Osteoblast (primary cell): ENCODE measurements at regions not wholly inside any gene's neighbourhood (a gene's known extent, or its start where the extent isn't known, plus 50 kb on each side); places are given as distances from the start of the nearest gene placed in this dataset.

Experiments
- DNase-seq: peaks from one replicate; pipeline ENCODE4 v3.0.0; 2011; ENCODE audit warnings: low spot score, mixed read lengths; ENCODE audit not compliant: insufficient read length; ENCODE audit errors: missing footprints
- H2AFZ ChIP-seq: 2 replicates; pipeline ENCODE4 v1.6.0; 2011; ENCODE audit warnings: mild to moderate bottlenecking, low read length
- H3K27ac ChIP-seq: 2 replicates; pipeline ENCODE4 v1.5.1; 2011; ENCODE audit warnings: mild to moderate bottlenecking, low read depth, low read length, moderate library complexity
- H3K27me3 ChIP-seq: 2 replicates; pipeline ENCODE4 v1.6.0; 2012; ENCODE audit warnings: mild to moderate bottlenecking, control low read depth, inconsistent platforms, low read length, moderate library complexity; ENCODE audit not compliant: insufficient read depth
- H3K36me3 ChIP-seq: 2 replicates; pipeline ENCODE4 v1.5.1; 2011; ENCODE audit warnings: mild to moderate bottlenecking, low read length, control low read depth, moderate library complexity; ENCODE audit not compliant: insufficient read depth
- H3K4me1 ChIP-seq: 2 replicates; pipeline ENCODE4 v1.5.1; 2011; ENCODE audit warnings: mild to moderate bottlenecking, low read length, control low read depth, moderate library complexity; ENCODE audit not compliant: insufficient read depth
- H3K4me2 ChIP-seq: 2 replicates; pipeline ENCODE4 v1.6.0; 2011; ENCODE audit warnings: mild to moderate bottlenecking, low read length; ENCODE audit not compliant: insufficient read depth
- H3K4me3 ChIP-seq: fragments of 200-600 bp; sonication (generic); 3 replicates; pipeline ENCODE4 v1.5.1; 2012; ENCODE audit warnings: mild to moderate bottlenecking, low read length, inconsistent platforms; ENCODE audit not compliant: insufficient read depth
- H3K79me2 ChIP-seq: 2 replicates; pipeline ENCODE4 v1.6.0; 2012; ENCODE audit warnings: mild to moderate bottlenecking, low read length, control low read depth, inconsistent platforms; ENCODE audit not compliant: insufficient read depth
- H3K9me3 ChIP-seq: 2 replicates; pipeline ENCODE4 v1.5.1; 2011; ENCODE audit warnings: low read depth, low read length, control low read depth
- H4K20me1 ChIP-seq: 2 replicates; pipeline ENCODE4 v1.6.0; 2012; ENCODE audit warnings: mild to moderate bottlenecking, low read length, control low read depth; ENCODE audit not compliant: insufficient read depth
- TF ChIP-seq, protein P1 (sequence below): IDR thresholded peaks from 2 replicates; pipeline ENCODE4 v1.5.1; 2011; ENCODE audit warnings: mild to moderate bottlenecking, low read depth, low read length, moderate library complexity; ENCODE audit errors: extremely low read depth

GRCh38 chr2:44051593-44052347 is 56.0 kb upstream of the LRPPRC start:
- Histone ChIP-seq H3K4me1 (no peaks in the 10 kb centered on the region), H3K27ac (no peak overlapping the region), H2AFZ (no peak overlapping the region), H3K79me2 (no peaks in the 10 kb centered on the region), H3K4me3 (no peak overlapping the region), H3K27me3 (peaks cover 17% of the 10 kb centered on the region), H3K4me2 (no peak overlapping the region), H4K20me1 (no peaks in the 10 kb centered on the region), H3K36me3 (no peaks in the 10 kb centered on the region), H3K9me3 (no peaks in the 10 kb centered on the region)
- TF ChIP-seq, protein P1, sequence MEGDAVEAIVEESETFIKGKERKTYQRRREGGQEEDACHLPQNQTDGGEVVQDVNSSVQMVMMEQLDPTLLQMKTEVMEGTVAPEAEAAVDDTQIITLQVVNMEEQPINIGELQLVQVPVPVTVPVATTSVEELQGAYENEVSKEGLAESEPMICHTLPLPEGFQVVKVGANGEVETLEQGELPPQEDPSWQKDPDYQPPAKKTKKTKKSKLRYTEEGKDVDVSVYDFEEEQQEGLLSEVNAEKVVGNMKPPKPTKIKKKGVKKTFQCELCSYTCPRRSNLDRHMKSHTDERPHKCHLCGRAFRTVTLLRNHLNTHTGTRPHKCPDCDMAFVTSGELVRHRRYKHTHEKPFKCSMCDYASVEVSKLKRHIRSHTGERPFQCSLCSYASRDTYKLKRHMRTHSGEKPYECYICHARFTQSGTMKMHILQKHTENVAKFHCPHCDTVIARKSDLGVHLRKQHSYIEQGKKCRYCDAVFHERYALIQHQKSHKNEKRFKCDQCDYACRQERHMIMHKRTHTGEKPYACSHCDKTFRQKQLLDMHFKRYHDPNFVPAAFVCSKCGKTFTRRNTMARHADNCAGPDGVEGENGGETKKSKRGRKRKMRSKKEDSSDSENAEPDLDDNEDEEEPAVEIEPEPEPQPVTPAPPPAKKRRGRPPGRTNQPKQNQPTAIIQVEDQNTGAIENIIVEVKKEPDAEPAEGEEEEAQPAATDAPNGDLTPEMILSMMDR: no peak
- DNase-seq: no peak

GRCh38 chr2:44052584-44052983 is 56.8 kb upstream of the LRPPRC start:
- no peaks in the 10 kb centered on the region for H3K9me3 ChIP-seq
- H3K79me2 ChIP-seq: no peaks in the 10 kb centered on the region
- H3K27ac ChIP-seq: no peak overlapping the region
- TF ChIP-seq, protein P1: no peak
- H4K20me1 ChIP-seq: no peaks in the 10 kb centered on the region
- H3K27me3 ChIP-seq: peaks cover 13% of the 10 kb centered on the region
- no peak overlapping the region for H3K4me3 ChIP-seq
- no peaks in the 10 kb centered on the region for H3K36me3 ChIP-seq
- no peak for DNase-seq
- no peak overlapping the region for H2AFZ ChIP-seq
- H3K4me2 ChIP-seq: no peak overlapping the region
- H3K4me1 ChIP-seq: no peaks in the 10 kb centered on the region

GRCh38 chr2:44053052-44053451 is 57.3 kb upstream of the LRPPRC start:
- Histone ChIP-seq H2AFZ (no peak overlapping the region), H3K9me3 (no peaks in the 10 kb centered on the region), H3K79me2 (no peaks in the 10 kb centered on the region), H3K4me2 (no peak overlapping the region), H3K36me3 (no peaks in the 10 kb centered on the region), H3K27ac (no peak overlapping the region), H4K20me1 (no peaks in the 10 kb centered on the region), H3K4me1 (no peaks in the 10 kb centered on the region), H3K4me3 (no peak overlapping the region), H3K27me3 (peaks cover 9% of the 10 kb centered on the region)
- no peak for DNase-seq
- TF ChIP-seq, protein P1: no peak

DNA sequence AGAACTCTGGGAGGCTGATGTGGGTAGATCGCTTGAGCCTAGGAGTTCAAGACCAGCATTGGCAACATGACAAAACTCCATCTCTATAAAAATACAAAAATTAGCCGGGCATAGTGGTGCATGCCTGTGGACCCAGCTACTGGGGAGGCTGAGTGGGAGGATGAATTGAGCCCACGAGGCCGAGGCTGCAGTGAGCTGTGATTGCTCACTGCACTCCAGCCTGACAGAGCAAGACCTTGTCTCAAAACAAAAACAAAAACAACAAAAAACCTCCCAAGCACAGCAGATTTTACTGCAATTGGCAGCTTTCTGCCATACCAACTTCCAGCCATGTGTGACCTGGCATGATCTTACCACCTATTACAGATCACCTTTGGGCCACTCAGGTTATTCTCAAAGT is 57.7 kb upstream of the LRPPRC start:
- Histone ChIP-seq H3K9me3 (no peaks in the 10 kb centered on the region), H3K4me1 (no peaks in the 10 kb centered on the region), H3K27me3 (peaks cover 9% of the 10 kb centered on the region), H3K4me3 (no peak overlapping the region), H2AFZ (no peak overlapping the region), H3K4me2 (no peak overlapping the region), H3K27ac (no peak overlapping the region), H3K79me2 (no peaks in the 10 kb centered on the region), H3K36me3 (no peaks in the 10 kb centered on the region), H4K20me1 (no peaks in the 10 kb centered on the region)
- DNase-seq: no peak
- TF ChIP-seq, protein P1: no peak
